Esophagus squamous epithelium (tissue), 5 donors: ENCODE measurements at regions not wholly inside any gene's neighbourhood (a gene's known extent, or its start where the extent isn't known, plus 50 kb on each side); places are given as distances from the start of the nearest gene placed in this dataset.

Source experiments
- DNase-seq: peaks from one replicate; lab custom pipeline; 2025; lab: John Stamatoyannopoulos, UW
- H3K27ac ChIP-seq, 4 donors: fragments of 200-600 bp; sonication (generic); one replicate each; pipeline ENCODE4 v1.5.1; 2016 to 2019; ENCODE audit warnings: mild to moderate bottlenecking in 1 of 4
- H3K27me3 ChIP-seq, 4 donors: fragments of 200-600 bp; sonication (generic); 1 replicate in 3 of 4; 2 replicates in 1 of 4; pipeline versions ENCODE4 v1.5.1 to v1.6.0; 2017 to 2021; ENCODE audit warnings: antibody characterized with exemption in 1 of 4
- H3K36me3 ChIP-seq, 3 donors: fragments of 200-600 bp; sonication (generic); one replicate each; pipeline ENCODE4 v1.5.1; 2016 to 2019
- H3K4me1 ChIP-seq, 3 donors: fragments of 200-600 bp; sonication (generic); one replicate each; pipeline ENCODE4 v1.5.1; 2017 to 2019
- H3K4me3 ChIP-seq, 4 donors: fragments of 200-600 bp; sonication (generic); 1 replicate in 3 of 4; 2 replicates in 1 of 4; pipeline ENCODE4 v1.5.1; 2016 to 2019; ENCODE audit warnings: mild to moderate bottlenecking in 2 of 4, moderate library complexity in 1 of 4
- H3K9me3 ChIP-seq, 3 donors: fragments of 200-600 bp; sonication (generic); one replicate each; pipeline ENCODE4 v1.5.1; 2016 to 2019
- POLR2A ChIP-seq, 4 donors: fragments of 450-650 bp; IDR thresholded peaks; one replicate each; pipeline ENCODE4 v1.6.1; 2017; ENCODE audit warnings: antibody characterized with exemption in 4 of 4, mild to moderate bottlenecking in 4 of 4, moderate library complexity in 3 of 4
- WGBS, 2 donors: methylation state at CpG; one replicate each; pipeline ENCODE4 v1.1.5; 2018; 5-methylcytosine and 5-hydroxymethylcytosine counted together
- intact Hi-C: fragments of 100-400 bp; cut with DNase I; formaldehyde crosslinking; loops from one replicate; pipeline ENCODE4 v1.15.0; 2022
- TF ChIP-seq, protein P1 (sequence below), 6 experiments: fragments of 450-650 bp in 4 of 6; fragments of 200-600 bp in 2 of 6; sonication (generic) in 2 of 6; IDR thresholded peaks; one replicate each; pipeline ENCODE4 v1.5.1; 2016 to 2019; ENCODE audit warnings: antibody characterized with exemption in 6 of 6, mild to moderate bottlenecking in 4 of 6, moderate library complexity in 4 of 6
- donor health status: DM: yes; HTN: yes; CAD: no.

DNA sequence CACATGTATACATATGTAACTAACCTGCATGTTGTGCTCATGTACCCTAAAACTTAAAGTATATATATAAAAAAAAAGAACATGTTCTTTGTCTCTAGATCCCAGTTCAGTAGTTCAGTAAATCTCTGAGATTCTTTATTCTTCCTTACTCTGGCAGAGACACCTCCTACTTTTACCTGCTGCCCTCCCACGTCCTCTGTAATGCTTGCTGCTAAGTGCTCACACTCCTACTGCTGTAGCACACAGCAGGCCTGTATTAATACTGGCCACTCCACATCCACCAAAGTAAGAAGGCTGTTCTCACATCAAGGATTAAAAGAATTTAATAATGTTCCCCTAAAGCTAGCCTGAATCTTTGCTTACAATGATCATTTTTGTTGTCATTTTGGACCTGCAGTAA, 648.4 kb upstream of the EYS start:
- WGBS, 2 donors = 20 to 27% methylated on average over 1 of the region's 1 CpG
- no peak for TF ChIP-seq POLR2A (IDR thresholded peaks at IDR 0.05)
- TF ChIP-seq, protein P1, sequence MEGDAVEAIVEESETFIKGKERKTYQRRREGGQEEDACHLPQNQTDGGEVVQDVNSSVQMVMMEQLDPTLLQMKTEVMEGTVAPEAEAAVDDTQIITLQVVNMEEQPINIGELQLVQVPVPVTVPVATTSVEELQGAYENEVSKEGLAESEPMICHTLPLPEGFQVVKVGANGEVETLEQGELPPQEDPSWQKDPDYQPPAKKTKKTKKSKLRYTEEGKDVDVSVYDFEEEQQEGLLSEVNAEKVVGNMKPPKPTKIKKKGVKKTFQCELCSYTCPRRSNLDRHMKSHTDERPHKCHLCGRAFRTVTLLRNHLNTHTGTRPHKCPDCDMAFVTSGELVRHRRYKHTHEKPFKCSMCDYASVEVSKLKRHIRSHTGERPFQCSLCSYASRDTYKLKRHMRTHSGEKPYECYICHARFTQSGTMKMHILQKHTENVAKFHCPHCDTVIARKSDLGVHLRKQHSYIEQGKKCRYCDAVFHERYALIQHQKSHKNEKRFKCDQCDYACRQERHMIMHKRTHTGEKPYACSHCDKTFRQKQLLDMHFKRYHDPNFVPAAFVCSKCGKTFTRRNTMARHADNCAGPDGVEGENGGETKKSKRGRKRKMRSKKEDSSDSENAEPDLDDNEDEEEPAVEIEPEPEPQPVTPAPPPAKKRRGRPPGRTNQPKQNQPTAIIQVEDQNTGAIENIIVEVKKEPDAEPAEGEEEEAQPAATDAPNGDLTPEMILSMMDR (IDR thresholded peaks at IDR 0.05) = no peak
- no peaks in the 10 kb centered on the region for H3K36me3 ChIP-seq
- H3K27ac ChIP-seq = no peak overlapping the region
- no peak overlapping the region for H3K4me3 ChIP-seq
- DNase-seq = no peak
- intact Hi-C loops = no loop called here
- no peaks in the 10 kb centered on the region for H3K9me3 ChIP-seq
- H3K27me3 ChIP-seq = no peaks in the 10 kb centered on the region
- H3K4me1 ChIP-seq = no peaks in the 10 kb centered on the region

- no peak overlapping the region for H3K4me3 ChIP-seq
- H3K4me1 ChIP-seq = no peaks in the 10 kb centered on the region
- no peaks in the 10 kb centered on the region for H3K36me3 ChIP-seq
- 40 to 56% methylated on average over 2 of the region's 2 CpGs for WGBS, 2 donors
- intact Hi-C loops = no loop called here
- no peak for TF ChIP-seq POLR2A (IDR thresholded peaks at IDR 0.05)
- TF ChIP-seq, protein P1 (IDR thresholded peaks at IDR 0.05) = no peak
- DNase-seq = no peak
- no peak overlapping the region for H3K27ac ChIP-seq
- peaks cover 0 to 2% (median 0%) of the 10 kb centered on the region in 3 donors for H3K9me3 ChIP-seq
- H3K27me3 ChIP-seq = no peaks in the 10 kb centered on the region
These were observed 637.8 kb upstream of the EYS start for GRCh38 chr6:66344796-66345195.

GRCh38 chr6:66340736-66341135, 633.7 kb upstream of the EYS start:
- no peak overlapping the region for H3K27ac ChIP-seq
- H3K4me1 ChIP-seq = no peaks in the 10 kb centered on the region
- DNase-seq = no peak
- H3K4me3 ChIP-seq = no peak overlapping the region
- H3K27me3 ChIP-seq = no peaks in the 10 kb centered on the region
- intact Hi-C loops = no loop called here
- 56 to 75% methylated on average over 1 of the region's 1 CpG for WGBS, 2 donors
- H3K9me3 ChIP-seq = no peaks in the 10 kb centered on the region
- TF ChIP-seq POLR2A (IDR thresholded peaks at IDR 0.05) = no peak
- TF ChIP-seq, protein P1 (IDR thresholded peaks at IDR 0.05) = no peak
- no peaks in the 10 kb centered on the region for H3K36me3 ChIP-seq

DNA sequence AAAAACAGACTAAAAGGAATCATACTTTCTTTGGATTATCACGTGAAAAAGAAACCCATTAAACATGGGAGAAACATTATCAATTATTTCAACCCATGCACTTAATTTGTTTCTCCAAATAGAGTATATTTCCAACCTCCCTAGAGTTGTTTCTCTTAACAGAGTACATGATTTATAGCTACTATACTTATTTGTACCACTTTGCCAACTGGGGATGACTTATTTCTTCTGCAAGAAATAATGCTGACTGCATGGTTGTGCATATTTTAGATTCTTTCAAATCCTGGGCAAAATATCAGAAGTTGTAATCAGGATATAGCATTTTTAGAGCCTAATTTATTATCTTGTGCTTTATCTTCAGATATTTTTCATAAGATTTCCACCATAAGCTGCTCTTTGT, 629.1 kb upstream of the EYS start:
- H3K4me1 ChIP-seq = no peaks in the 10 kb centered on the region
- no peaks in the 10 kb centered on the region for H3K9me3 ChIP-seq
- WGBS, 2 donors = 42 to 54% methylated on average over 1 of the region's 1 CpG
- H3K27ac ChIP-seq = no peak overlapping the region
- H3K27me3 ChIP-seq = no peaks in the 10 kb centered on the region
- TF ChIP-seq, protein P1 (IDR thresholded peaks at IDR 0.05) = no peak
- TF ChIP-seq POLR2A (IDR thresholded peaks at IDR 0.05) = no peak
- DNase-seq = no peak
- no peak overlapping the region for H3K4me3 ChIP-seq
- intact Hi-C loops = no loop called here
- H3K36me3 ChIP-seq = no peaks in the 10 kb centered on the region

- no peak for TF ChIP-seq POLR2A (IDR thresholded peaks at IDR 0.05)
- TF ChIP-seq, protein P1 (IDR thresholded peaks at IDR 0.05) = no peak
- Histone ChIP-seq H3K27ac (no peak overlapping the region), H3K4me3 (no peak overlapping the region), H3K4me1 (no peaks in the 10 kb centered on the region), H3K27me3 (no peaks in the 10 kb centered on the region), H3K36me3 (no peaks in the 10 kb centered on the region), H3K9me3 (no peaks in the 10 kb centered on the region)
- intact Hi-C loops = no loop called here
- 56 to 66% methylated on average over 3 of the region's 3 CpGs for WGBS, 2 donors
- no peak for DNase-seq
These were observed 621.2 kb upstream of the EYS start for GRCh38 chr6:66328200-66328599.
